Right lobe of liver (tissue), 4 donors: ENCODE measurements at regions not wholly inside any gene's neighbourhood (a gene's known extent, or its start where the extent isn't known, plus 50 kb on each side); places are given as distances from the start of the nearest gene placed in this dataset.

Experiments used
- POLR2A ChIP-seq: fragments of 450-650 bp; IDR thresholded peaks from one replicate; pipeline ENCODE4 v1.6.1; 2017; ENCODE audit warnings: antibody characterized with exemption, mild to moderate bottlenecking
- TF ChIP-seq, protein P1 (sequence below), 4 donors: fragments of 200-600 bp in 3 of 4; fragments of 450-650 bp in 1 of 4; IDR thresholded peaks; one replicate each; pipeline versions ENCODE4 v1.5.1 to v1.8.0; 2016 to 2022; ENCODE audit warnings: antibody characterized with exemption in 4 of 4, mild to moderate bottlenecking in 2 of 4
- donor health status: DM: no; HTN: no; CAD: no.
- donor health status: DM: no; HTN: no; CAD: no.
- donor health status: DM: no; HTN: yes; CAD: no.

DNA sequence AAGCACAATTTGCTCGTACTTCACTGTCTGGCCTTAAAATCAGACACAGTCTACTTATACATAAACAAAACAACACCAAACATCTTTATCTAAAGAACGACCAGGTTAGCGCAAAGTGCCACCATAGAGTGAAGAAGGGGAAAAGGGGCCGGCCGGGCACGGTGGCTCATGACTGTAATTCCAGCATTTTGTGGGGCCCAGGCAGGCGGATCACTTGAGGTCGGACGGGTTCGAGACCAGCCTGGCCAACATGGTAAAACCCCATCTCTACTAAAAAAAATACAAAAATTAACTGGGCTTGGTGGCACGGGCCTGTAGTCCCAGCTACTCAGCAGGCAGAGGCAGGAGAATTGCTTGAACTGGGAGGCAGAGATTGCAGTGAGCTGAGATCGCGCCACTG is 118.5 kb upstream of the RIOK3 start:
- TF ChIP-seq, protein P1, sequence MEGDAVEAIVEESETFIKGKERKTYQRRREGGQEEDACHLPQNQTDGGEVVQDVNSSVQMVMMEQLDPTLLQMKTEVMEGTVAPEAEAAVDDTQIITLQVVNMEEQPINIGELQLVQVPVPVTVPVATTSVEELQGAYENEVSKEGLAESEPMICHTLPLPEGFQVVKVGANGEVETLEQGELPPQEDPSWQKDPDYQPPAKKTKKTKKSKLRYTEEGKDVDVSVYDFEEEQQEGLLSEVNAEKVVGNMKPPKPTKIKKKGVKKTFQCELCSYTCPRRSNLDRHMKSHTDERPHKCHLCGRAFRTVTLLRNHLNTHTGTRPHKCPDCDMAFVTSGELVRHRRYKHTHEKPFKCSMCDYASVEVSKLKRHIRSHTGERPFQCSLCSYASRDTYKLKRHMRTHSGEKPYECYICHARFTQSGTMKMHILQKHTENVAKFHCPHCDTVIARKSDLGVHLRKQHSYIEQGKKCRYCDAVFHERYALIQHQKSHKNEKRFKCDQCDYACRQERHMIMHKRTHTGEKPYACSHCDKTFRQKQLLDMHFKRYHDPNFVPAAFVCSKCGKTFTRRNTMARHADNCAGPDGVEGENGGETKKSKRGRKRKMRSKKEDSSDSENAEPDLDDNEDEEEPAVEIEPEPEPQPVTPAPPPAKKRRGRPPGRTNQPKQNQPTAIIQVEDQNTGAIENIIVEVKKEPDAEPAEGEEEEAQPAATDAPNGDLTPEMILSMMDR (IDR thresholded peaks at IDR 0.05), result no peak
- no peak for TF ChIP-seq POLR2A
